Epithelial cell of proximal tubule (primary cell): ENCODE measurements at regions not wholly inside any gene's neighbourhood (a gene's known extent, or its start where the extent isn't known, plus 50 kb on each side); places are given as distances from the start of the nearest gene placed in this dataset.

Source experiments
- DNase-seq: peaks from one replicate; pipeline ENCODE4 v3.0.0-alpha.2; 2011; ENCODE audit warnings: low read depth
- H3K4me3 ChIP-seq: 2 replicates; pipeline ENCODE4 v1.5.1; 2011; ENCODE audit warnings: low read depth, mild to moderate bottlenecking, low read length
- CTCF ChIP-seq: conservative IDR thresholded peaks from 2 replicates; pipeline ENCODE4 v1.5.1; 2012; ENCODE audit warnings: low read depth, mild to moderate bottlenecking, low read length

GRCh38 chr4:189511581-189511980 is 429.1 kb upstream of the FRG1 start:
- no peak for TF ChIP-seq CTCF
- no peak overlapping the region for H3K4me3 ChIP-seq
- no peak for DNase-seq

GRCh38 chr4:189513421-189513820 is 427.3 kb upstream of the FRG1 start:
- no peak for DNase-seq
- no peak for TF ChIP-seq CTCF

GRCh38 chr4:189514209-189514608 is 426.5 kb upstream of the FRG1 start:
- TF ChIP-seq CTCF: no peak
- DNase-seq: no peak
- no peak overlapping the region for H3K4me3 ChIP-seq

More at GRCh38 chr4:189513421-189513820, 427.3 kb upstream of the FRG1 start:
- H3K4me3 ChIP-seq: no peak overlapping the region

GRCh38 chr4:189516902-189517301 is 423.8 kb upstream of the FRG1 start:
- TF ChIP-seq CTCF: no peak

GRCh38 chr4:189519186-189519585 is 421.5 kb upstream of the FRG1 start:
- no peak for TF ChIP-seq CTCF
- no peak for DNase-seq
- H3K4me3 ChIP-seq: no peak overlapping the region

More at GRCh38 chr4:189516902-189517301, 423.8 kb upstream of the FRG1 start:
- no peak for DNase-seq
- no peak overlapping the region for H3K4me3 ChIP-seq

GRCh38 chr4:189525304-189525703 is 415.4 kb upstream of the FRG1 start:
- TF ChIP-seq CTCF: no peak
- H3K4me3 ChIP-seq: no peak overlapping the region

GRCh38 chr4:189530848-189531247 is 409.8 kb upstream of the FRG1 start:
- no peak for TF ChIP-seq CTCF
- DNase-seq: no peak
- no peak overlapping the region for H3K4me3 ChIP-seq

More at GRCh38 chr4:189525304-189525703, 415.4 kb upstream of the FRG1 start:
- no peak for DNase-seq
